ENCODE measurements at regions not wholly inside any gene's neighbourhood (a gene's known extent, or its start where the extent isn't known, plus 50 kb on each side); places are given as distances from the start of the nearest gene placed in this dataset.
"Not testable (repeated sequence)": the region's sequence is repeated elsewhere in the genome, so short reads cannot be mapped to it uniquely, and the experiment has no call there.

DNA sequence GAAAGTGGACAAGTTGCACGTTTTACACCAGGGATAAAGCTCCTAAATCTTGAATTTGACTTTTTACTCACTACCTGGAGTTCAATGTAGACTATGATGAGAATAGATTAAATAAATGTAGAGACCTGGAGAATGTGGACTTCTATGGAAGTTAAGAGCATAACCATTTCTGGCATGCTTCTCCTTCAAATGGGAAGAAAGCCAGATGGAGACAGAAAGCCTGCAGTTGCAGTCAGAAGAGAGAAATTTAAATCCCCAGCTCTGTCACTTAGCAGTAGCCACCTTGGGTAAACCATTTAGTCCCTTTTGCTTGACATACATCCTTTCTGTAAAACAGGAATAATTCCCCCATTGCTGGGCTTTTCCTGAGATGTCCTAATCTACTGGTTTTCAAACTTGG lies 355.3 kb upstream of the AUTS2 start:
- no peak for FAIRE-seq

DNA sequence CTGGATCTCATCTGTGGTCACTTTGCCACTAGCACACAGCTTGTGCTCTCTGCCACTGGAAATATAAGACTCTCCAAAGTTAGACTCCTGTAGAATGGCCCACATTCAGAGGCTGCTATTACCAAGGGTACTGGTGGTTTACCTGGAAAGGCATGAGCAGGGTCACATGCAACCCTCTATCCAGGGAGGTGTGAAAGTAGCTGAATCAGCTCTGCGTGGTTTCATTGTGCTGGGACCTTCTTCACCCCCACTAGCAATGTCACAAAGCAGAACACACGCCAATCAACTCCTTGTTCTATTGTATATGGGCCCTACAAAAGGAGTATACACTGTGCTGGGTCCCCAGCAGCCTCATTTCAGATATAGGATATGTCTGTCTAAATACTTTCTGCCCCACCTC lies 353.6 kb upstream of the AUTS2 start:
- FAIRE-seq: no peak

DNA sequence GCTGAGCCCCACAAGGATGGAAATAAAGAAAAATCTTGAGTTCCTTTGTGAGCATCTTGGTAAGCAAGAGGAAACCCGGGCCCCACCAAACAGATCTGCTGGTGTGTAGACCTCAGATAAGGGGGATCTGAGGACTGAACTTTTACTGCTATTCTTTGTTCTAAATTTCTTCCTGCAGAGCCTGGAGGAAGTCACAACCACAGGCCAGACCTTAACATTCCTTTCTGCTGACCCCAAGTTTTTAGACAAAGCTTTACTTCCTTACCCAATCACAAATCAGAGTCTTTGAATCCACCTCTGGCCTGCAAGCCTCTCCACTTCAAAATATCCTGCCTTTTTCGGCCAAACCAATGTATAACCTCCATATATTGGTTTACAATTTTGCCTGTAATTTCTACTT lies 352.6 kb upstream of the AUTS2 start:
- no peak for FAIRE-seq

DNA sequence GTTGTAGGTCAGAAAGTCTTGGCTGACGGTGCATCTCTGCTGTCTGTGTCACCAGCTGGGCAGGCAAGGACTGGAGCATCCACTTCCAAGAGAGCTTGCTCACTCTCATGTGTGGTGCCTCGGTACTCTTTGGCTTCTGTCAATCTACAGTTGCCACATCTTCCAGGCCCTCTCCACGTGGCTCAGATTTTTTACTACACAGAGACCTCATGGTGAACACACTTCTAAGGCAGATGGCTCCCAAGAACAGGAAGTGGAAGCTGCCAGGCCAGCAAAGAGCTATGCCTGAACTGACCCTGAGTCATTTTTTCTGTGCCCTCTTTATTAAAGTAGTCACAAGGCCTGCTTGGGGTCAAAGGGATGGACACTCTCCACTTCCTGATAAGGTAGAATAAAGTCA lies 351.5 kb upstream of the AUTS2 start:
- FAIRE-seq: no peak

DNA sequence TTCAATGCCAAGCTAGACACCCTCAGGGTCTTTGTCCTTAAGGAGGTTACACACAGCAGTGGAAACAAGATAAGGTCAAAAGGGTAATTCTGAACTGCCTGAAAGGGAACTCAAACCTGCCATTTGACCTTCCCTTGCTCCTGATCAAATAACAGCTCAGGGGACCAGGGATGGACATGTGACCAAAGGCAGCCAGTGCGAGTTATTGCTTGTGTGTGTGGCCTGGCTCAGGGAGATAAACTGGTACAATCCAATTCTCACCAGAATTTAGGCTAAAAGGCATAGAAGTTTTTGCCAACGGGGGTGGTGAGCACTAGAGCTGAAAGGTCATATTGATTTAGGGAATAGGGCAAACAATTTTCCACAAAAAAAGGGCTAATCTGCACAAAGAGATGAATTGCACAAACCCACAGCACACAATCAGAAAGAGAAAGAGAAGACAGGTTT lies 349.9 kb upstream of the AUTS2 start:
- not testable (repeated sequence) for FAIRE-seq

DNA sequence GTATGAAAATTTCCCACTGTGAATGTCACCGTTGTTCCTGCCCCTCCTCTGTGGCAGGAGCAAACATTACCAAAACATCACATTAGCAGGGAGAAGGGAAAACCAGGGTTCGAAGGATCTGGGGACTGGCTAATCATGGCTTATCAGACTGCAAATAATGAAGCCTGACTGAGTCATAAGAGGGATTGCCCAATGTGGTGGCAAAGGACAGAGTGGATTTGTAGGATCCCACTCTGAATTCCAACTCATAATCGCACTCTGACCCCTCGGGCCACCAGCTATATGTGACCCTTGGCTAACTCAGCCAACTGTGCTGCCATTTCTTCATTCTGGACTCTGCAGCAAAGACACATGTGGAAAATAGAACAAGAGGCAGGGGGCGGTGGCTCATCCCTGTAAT lies 347.3 kb upstream of the AUTS2 start:
- FAIRE-seq: no peak

DNA sequence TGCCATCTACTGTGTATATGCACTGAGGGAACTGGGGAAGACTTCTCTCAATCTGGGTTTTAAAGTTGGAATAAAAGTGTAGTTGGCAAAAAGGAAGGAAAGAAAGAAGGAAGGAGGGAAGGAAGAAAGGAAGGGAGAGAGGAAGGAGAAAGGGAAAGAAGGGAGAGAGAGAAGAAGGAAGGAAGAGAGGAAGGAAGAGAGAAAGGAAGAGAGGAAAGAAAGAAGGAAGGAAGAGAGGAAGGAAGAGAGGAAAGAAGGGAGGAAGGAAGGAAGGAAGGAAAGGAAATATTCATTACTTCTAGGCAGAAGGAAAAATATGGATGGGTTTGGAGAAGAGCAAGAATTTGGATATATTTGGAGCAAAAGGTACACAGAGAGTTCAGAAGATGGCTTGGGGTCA lies 343.6 kb upstream of the AUTS2 start:
- no peak for FAIRE-seq

DNA sequence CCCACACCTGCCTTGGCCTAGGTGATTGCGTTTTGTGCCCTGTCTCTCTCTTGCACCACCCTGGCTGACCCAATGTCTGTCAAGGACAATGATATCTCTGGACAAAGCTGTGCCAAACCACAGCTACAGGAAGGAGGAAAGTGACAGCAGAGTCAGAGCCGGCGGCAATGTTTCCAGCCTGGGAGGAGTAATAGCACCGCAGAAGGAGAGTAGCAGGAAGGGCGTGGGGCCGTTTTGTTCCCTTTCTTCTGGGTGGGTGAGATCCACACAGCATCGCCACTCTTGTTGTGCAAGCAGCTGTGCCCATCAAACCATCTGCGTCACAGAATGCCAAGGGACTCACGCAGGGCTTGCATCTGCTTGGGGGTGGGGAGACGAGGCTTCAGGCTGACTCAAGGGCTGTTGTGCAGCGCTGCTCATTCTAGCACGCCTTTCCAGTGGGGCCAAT lies 341.6 kb upstream of the AUTS2 start:
- no peak for FAIRE-seq

DNA sequence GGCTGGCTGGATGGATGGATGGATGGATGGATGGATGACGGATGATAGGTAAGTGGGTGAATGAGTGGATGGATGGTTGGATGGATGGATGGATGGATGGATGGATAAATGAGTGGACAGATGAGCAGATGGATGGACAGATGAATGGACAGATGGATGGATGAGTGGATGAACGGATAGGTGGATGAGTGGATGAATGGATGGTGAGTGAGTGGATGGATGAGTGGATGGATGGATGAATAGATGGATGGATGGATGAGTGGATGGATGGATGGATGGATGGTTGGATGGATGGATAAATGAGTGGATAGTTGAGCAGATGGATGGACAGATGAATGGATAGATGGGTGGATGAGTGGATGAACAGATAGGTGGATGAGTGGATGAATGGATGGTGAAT lies 340.7 kb upstream of the AUTS2 start:
- FAIRE-seq: no peak

DNA sequence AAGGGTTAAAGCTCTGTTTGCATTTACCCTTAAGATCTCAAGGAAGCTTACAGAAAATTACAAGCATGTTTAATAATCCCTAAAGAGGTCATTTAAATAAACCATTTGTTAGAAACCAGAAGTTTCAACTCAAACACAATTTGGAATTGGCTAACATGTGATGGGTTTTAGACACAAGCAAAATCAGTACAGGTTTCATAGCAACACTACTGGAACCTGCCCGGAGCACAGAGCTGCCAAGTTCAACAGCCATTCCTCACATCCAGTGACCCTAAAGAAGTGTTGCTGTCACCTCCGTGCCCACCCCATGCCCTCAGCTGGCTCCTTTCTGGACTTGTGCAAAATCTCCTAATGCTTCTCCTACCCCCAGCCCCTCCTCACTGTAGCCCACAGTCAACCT lies 338.8 kb upstream of the AUTS2 start:
- FAIRE-seq: no peak

DNA sequence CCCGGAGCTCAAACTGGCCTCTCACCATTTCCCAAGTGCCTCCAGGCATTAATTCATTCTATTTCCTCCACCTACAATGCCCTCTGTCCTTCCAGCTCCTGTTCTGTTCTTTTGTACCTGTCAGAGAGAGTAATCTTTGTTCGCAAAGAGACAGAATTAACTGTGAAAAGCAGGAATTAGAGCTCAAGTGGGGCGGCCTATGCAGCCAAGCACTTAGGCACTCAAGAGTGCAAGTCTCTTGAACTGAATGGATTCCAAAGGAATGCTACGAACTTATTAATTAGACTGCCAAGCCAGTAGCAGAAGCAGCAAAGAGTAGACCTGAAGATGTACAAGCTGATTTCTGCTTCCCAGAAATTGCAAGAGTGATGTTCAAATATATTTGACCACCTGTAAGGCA lies 338.3 kb upstream of the AUTS2 start:
- no peak for FAIRE-seq

DNA sequence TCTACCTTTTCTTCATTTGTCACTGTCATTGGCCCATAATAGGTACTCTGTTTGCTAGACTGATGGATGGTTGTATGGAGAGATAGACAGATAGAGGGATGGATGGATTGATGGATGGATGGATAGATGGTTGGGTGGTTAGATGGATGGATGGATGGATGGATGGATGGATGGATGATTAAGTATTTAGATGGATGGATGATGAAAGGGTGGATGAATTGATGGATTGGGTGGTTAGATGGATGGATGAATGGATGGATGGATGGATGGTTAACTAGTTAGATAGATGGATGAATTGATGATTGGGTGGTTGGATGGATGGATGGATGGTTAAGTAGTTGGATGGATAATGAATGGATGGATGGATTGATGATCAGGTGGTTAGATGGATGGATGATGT lies 334.7 kb upstream of the AUTS2 start:
- no peak for FAIRE-seq

DNA sequence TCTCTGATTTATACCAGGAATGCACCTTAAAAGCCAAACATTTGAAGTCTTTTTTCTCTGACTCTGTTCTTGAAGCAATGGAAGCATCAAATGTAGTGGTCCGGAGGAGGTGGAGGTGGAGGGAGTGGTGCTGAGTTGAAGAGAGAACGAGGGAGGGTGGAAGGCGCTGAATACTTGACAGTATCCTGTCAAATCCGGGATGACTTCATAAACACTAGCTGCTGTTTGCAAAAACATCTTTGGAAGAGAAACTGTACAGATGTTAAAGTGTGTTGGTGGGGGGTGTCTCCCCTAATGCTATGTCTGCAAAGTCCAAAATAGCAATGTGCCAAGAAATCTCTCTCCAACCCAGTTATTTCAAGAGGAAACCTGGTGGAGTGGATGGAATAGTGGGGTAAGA lies 328.5 kb upstream of the AUTS2 start:
- FAIRE-seq: no peak

DNA sequence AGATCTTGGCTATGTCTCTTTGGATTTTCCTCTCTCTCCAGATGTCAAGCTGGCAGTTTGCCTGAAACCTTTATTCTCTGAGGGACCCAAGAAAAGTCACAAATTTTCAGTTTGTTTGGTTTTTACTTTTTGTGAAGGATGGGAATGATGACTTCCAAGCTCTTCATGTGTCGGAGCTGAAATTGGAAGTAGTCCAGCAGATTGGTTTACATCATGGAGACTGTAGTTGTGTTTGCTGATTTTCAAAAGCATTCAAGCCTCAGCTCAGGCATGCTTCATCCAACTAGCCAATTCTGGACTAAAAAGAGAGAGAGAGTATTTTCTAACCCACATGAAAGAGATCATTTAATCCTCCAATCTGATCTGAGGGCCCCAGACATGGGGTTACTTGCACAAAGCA lies 326.2 kb upstream of the AUTS2 start:
- no peak for FAIRE-seq

DNA sequence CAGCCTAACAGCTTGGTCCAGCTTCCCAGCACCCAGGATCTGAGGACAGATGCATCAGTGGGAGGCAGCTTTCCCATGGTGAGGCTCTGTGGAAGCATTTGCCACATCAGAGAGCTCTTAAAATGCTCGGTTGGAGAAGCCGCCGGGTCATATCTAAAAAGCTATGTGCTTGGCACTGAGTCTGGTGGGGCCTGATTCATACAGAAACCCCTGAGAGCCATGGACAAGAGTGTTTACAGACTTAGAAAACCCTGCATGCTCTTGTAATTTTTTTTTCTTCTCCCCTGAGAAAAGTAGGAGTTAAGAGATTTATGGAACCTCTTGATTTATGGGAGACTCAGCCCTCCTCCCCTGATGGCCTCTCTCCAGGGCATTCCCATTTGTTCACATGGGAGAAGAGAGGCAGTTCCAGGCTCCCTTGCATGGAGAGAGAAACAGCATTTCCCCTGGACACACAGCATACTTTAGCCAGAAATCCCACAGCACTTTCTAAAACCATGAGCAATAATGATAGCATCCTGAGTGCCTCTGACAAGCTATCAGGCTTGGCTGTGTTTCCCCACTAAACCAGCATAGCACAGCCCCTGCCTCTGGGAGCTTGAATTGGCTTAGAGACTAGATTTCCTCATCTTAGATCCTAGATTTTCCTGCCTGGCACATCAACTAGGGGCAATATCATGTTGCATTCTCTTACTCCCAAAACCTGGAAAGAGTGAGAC lies 322.1 kb upstream of the AUTS2 start:
- FAIRE-seq: no peak

DNA sequence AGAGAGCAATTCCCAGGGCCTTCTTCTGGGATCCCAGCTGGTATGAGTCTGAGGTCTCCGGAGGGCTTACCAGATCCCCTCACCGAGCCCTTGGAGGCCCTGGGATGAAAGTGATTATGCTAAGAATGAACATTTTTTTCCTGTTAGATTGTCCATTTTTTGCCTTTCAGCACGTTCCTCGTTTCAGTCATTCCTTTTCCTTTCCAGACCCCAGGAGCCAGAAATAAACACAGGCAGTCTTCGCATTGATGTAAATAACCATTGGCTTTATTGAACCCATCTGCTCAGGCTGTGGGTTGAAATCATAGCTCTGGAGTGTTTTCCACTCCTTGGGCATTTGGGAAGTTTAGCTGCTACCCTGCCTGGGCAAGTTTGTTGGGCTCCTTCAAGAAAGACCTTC lies 320.9 kb upstream of the AUTS2 start:
- no peak for FAIRE-seq

DNA sequence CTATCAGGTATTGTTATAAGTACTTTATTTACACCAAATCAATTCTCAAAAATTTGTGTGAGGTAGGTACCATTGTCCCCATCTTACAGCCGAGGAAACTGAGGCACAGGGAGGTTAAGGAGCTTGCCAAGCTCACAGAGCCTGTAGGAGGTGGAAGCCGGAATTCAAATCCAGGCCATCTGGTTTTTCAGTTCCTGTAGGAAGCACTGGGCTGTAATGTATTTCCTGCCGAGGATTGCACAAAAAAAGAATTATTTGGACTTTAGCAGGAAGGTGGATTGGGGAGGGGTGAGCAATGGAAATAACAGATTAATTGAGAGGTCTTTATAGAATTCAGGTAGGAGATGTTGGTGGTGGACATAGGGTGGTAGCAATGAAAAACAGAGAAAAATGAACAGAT lies 315.3 kb upstream of the AUTS2 start:
- no peak for FAIRE-seq

DNA sequence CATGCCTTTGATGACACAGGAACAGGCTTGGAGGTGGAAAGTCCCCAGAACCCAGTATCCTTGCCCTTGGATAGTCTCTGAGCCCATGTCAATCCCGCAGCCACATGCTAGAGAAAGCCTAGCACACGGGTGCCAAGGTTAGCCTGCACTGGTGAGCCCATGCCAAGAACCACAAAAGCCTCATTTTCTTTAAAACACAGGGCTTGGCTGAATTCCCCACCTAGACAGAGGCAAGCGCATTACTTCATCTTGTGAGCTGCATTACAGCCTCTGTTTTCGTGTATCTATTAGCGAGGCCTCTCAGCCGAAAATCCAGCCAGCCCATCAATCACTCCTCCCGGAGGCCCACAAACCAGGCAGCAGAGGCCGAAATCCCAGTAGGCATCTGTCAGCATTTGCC lies 314.9 kb upstream of the AUTS2 start:
- FAIRE-seq: no peak

DNA sequence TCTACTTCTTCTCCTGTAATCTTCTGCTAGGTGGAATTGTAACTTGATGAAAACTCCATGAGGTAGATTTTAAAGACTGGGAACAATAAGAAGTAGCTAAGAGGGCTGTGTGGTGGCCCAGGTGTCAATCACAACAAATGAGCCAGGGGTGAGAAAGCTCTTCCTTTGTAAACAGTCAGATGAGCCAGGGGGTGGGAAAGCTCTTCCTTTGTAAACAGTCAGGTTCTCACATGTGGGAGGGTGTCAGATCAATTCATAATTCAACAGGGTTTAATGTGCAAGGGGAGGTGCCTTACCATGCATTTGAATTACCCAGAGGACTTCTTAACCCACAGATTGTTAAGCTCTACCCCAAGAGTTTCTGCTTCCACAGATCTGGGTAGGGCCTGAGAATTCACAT lies 312.4 kb upstream of the AUTS2 start:
- FAIRE-seq: no peak

DNA sequence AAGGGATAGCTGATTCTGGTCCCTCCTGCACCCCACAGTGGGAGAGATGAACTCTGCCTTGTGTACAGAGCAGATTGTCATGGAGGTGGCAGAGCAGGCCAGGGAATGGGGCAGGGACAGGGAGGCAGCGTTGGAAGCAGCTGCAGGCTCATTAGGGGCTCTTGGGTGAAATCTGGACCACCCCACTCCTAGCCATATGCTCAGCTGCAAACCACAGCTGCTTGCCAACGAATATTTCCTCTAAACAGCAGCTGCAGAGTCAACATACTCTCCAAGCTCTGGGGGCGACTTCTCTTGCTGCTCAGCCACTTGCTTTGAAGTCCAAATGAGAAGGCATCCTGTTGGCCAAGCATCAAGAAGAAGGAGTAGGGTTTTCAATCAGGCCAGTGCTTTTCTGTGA lies 302.3 kb upstream of the AUTS2 start:
- FAIRE-seq: no peak

DNA sequence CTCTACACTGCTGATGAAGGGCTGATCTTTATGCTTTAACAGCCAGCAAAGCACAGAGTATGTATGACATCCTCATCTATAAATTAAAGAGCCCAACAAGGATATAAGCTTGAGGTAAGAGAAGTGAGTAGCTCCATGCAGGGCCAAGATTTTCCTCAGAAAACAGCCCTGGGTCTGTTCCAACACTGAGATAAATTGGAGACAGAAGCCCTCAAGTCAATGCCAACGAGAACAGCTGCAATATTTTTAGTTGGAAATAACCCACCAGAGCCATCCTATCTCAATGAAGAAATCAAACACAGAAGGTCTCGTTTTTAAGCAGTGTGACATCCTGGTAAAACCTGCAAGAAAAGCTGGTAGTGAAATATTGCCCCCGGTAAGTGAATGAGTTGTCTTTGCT lies 297.0 kb upstream of the AUTS2 start:
- no peak for FAIRE-seq

DNA sequence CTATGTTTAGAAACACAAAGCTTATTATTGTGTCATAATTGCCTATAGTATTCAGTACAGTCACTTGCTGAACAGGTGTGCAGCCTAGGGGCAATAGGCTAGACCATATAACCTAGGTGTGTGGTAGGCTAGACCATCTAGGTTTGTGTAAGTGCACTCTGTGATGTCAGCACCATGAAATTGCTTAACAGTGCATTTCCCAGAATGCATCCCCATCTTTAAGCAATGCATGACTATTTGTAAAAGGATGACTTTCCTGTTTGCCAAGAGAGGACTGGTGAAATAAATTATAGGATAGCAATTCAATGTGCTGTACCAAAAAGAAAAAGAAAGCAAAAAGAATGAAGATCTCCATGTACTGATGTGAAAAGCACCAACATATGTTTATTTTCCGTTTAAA lies 288.7 kb upstream of the AUTS2 start:
- no peak for FAIRE-seq

DNA sequence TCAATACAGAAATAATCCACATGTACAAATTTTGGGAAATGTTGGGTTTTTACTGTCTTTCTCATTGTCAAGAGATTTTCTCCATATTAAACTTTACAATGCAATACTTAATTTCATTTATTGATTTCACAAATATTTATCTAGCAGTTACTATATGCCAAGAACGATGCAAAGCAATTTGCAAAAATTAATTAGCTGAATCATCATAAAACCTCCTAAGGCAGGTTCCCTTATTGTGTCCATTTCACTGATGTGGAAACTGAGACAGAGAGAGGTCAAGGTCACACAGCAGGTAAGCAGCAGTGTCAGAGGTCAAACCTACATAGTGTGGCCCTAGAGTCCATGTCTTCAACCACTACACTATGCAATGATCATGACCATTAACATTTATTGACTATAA lies 286.8 kb upstream of the AUTS2 start:
- no peak for FAIRE-seq

DNA sequence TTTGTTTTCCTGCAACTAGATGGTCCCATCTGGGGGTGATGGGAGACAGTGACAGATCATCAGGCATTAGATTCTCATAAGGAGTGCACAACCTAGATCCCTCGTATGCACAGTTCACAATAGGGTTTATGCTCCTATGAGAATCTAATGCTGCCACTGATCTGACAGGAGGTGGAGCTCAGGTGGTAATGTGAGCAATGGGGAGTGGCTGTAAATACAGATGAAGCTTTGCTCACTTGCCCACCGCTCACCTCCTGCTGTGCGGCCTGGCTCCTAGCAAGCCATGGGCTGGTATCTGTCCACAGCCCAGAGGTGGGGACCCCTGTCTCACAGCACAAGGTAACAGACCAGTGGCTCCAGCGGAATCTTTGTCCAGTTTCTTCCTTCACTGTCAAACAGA lies 284.4 kb upstream of the AUTS2 start:
- not testable (repeated sequence) for FAIRE-seq

DNA sequence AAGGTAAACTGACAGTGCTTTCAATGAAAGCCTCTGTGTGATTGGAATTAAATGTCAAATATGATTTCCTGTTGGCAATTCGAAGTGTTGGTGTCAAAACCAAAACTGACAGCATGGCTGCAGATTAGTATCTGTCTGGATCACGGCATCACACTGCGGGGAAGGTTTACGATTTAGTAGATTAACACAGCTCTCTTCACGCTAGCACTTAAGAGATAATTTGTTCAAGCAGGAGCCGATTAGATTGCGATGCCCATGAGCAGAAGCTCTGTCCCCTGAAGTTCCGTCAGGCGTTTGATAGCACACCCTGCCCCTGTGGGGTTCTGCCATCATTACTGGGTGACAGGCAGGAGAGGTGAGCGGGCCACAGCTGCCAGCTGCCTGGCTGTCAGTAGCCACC lies 279.5 kb upstream of the AUTS2 start:
- no peak for FAIRE-seq
